ENCODE measurements at regions not wholly inside any gene's neighbourhood (a gene's known extent, or its start where the extent isn't known, plus 50 kb on each side); places are given as distances from the start of the nearest gene placed in this dataset.

DNA sequence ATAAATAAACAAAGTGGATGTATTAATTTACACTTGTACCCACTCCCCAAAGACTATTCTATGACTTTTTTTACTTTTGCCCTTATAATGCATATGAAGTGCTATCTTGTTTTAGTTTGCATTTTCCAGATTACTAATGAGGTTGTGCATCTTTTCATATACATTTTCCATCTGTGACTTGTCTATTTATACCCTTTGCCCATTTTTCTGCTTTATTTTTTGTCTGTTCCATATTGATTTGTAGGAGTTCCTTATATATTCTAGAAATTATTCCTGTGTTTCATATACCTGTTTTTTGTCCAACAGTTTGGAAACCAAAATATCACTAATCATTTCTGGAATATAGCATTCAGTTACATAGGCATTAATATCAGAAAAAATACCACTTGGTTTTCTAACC lies 54.0 kb upstream of the SLC30A5 start:
- Mint-ChIP-seq H3K27me3 (peaks cover 1% of the 10 kb centered on the region), H3K4me3 (no peak overlapping the region), H3K9me3 (ENCODE audit: low read depth) (no peaks in the 10 kb centered on the region), H3K36me3 (no peaks in the 10 kb centered on the region), H3K4me1 (ENCODE audit: low read depth) (peaks cover 12% of the 10 kb centered on the region), H3K27ac (no peak overlapping the region)

DNA sequence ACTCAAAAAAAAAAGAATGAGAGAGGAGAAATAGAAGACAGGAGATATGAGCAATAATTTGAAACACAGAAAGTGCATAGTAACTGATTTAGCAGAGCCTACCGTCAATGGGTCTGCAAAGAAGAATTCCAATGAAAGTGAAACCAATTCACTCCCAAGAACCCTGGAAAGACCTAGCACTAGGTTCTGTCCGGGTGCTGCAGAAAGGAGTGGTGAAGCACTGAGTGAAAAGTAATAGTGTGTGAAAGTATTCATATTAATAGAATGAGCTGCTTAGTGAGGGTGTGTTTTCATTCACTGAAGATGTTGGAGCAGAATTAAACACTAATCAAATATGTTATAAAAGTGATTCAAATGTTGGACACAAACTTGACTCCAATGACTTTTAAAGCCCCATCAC lies 51.3 kb upstream of the SLC30A5 start:
- H3K4me3 Mint-ChIP-seq, result no peak overlapping the region
- H3K27ac Mint-ChIP-seq, result peak overlapping the region; percentile 90
- no peaks in the 10 kb centered on the region for H3K27me3 Mint-ChIP-seq
- peaks cover 15% of the 10 kb centered on the region for H3K4me1 Mint-ChIP-seq (ENCODE audit: low read depth)
- H3K36me3 Mint-ChIP-seq, result no peaks in the 10 kb centered on the region
- H3K9me3 Mint-ChIP-seq (ENCODE audit: low read depth), result no peaks in the 10 kb centered on the region

DNA sequence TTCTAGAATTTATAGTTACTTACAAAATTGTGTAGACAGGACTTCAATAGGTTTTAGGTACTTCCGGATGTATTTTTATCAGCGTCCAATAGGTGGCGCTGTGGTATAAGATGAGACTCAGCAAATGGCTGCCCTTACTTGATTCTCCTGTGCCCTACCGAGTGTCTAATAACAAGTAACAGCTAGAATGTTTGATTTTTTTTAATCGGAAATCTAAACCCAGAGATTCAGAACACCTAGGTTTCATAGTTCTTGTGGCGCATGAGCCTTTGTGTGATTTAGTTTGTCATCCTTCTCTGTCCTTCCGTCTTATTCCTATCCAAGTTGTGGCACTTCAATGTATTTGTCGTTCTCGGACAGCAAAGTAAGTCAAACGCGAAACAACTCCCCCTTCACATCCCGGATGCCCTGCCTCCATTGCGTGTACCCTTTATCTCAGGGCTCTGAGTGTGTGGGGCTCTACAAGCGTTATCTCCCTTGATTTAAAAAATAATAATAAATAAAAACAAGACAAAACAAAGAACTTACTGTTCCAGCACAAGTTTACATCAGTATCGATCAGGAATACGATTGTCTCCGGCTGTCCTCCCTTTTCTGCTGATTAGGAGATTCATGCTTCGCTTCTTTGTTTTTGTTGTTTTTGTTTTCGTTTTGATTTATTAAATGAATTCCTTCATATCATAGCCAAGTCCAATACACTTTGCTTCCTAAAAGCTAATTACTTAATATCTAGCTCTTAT lies 50.7 kb upstream of the SLC30A5 start:
- Mint-ChIP-seq H3K9me3 (ENCODE audit: low read depth) (no peaks in the 10 kb centered on the region), H3K4me3 (peak overlapping the region; percentile 94), H3K27ac (peak overlapping the region; percentile 90), H3K36me3 (no peaks in the 10 kb centered on the region), H3K4me1 (ENCODE audit: low read depth) (peaks cover 15% of the 10 kb centered on the region), H3K27me3 (no peaks in the 10 kb centered on the region)

DNA sequence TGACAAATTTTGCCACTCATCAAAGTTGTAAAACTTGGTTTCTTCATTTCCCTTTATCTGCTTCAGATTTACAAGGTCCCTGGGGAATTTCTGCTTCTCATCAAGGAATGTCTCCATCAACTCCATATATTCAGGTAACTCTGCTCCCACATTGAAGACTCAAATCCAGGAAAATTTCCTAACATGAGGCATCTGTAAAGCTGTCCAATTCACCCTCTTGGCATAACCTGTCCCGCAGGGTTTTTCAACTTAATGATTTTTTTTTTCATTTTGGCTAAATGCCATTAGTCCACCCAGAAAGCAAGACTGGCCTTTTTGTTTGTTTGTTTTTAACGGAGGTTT lies 50.2 kb upstream of the SLC30A5 start:
- Mint-ChIP-seq H3K36me3 (no peaks in the 10 kb centered on the region), H3K9me3 (ENCODE audit: low read depth) (no peaks in the 10 kb centered on the region), H3K4me3 (peak overlapping the region; percentile 22), H3K27ac (peak overlapping the region; percentile 37), H3K4me1 (ENCODE audit: low read depth) (peaks cover 15% of the 10 kb centered on the region), H3K27me3 (no peaks in the 10 kb centered on the region)
